GM04504 (cell line): ENCODE measurements at regions not wholly inside any gene's neighbourhood (a gene's known extent, or its start where the extent isn't known, plus 50 kb on each side); places are given as distances from the start of the nearest gene placed in this dataset.

ENCODE experiments used
- DNase-seq: peaks from one replicate; pipeline ENCODE4 v3.0.0-alpha.2; 2012; ENCODE audit warnings: low read depth

- DNase-seq, result peak; percentile 51
These were observed 100.4 kb upstream of the RND3 start for GRCh38 chr2:150587547-150588505.

DNA sequence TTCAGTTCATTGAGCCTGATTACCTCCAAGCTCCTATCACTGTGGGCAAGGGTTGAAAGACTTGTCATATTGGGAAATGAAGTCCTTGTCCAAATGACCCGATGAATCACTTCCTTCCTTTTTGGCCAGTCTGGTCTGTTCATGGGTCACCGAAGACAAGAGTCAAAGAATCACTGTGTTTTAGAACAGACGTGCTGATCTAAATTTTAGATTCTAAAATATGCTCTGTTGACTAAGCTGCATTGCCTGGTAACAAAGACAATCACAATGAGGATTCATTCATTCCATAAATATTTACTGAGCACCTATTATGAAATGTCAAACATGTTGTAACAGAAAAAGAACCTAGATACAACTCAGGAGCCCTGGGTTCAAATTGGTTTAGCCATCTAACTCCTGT, 99.4 kb upstream of the RND3 start:
- DNase-seq, result peak; percentile 69

DNA sequence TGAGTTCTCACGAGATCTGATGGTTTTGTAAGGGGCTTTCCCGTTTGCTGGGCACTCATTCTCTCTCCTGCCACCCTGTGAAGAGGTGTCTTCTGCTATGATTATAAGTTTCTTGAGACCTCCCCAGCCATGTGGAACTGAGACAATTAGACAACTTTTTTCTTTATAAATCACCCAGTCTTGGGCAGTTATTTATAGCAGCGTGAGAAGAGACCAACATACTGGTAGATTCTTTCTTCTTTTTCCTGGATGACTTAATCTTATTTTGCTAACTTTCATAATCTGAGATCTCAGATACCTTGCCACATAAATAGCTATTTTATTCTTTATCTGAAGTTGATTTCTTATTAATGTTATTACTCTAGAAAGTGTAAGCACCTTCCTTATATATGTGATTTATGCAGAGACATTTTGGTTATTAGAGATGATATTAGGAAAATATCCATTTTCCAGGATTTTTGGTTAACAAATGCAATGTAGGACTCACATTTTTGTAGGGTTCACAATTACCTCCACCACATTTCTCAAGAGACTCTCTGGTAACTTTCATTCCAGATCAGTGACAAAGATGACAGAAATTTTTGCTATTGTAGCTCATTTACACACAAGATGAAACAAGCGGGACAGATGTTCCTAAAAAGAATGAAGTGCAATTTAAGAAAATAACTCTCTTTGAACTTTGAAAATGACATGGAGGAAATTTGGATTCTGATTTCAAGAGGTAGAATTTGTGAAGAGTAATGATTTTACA, 97.9 kb upstream of the RND3 start:
- no peak for DNase-seq

GRCh38 chr2:150584081-150584480, 96.6 kb upstream of the RND3 start:
- no peak for DNase-seq

DNA sequence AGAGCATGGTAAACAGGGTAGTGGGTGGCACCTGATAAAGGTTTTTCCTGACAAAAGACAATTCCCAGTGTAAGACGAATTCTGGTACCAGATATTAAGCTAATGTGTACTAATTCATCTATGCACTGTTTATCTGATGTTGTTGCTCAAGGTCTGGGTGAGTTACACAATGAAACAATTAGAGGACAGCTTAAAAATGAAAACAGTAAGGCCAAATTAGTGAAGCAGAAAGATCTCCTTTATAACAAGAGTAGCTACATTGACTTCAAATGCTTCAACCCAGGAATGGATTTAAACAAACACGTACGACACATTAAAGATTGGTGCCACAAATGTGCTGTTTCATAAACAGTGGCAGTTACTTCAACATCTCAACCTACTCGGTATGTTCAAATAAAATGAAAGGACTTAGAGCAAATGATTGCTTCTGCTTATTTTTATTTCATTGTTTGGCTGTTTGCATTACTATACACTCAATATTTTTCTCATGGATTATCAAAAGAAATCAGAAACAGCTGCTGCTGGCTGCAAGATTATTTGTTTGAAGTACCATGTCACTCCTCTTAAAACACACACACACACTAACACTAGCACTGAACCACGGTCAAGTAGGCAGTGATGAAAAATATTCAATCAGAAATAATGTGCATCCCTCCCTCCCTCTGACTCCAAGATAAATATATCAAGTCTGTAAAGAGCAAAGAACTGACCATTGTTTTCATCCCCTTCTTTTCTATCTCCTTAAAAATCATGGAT, 94.4 kb upstream of the RND3 start:
- DNase-seq, result no peak

DNA sequence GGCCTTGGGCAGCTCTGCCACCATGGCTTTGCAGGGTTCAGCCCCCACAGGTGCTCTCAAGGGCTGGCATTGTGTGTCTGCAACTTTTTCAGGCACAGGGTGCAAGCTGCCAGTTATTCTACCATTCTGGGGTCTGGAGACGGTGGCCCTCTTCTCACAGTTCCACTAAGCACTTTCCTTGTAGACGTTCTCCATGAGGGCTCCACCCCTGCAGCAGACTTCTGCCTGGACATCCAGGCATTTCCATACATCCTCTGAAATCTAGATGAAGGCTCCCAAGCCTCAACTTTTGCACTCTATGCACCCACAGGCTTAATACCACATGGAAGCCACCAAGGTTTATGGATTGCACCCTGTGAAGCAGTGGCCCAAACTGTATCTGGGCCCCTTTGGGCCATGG, 91.0 kb upstream of the RND3 start:
- no peak for DNase-seq

GRCh38 chr2:150575861-150576260, 88.4 kb upstream of the RND3 start:
- DNase-seq, result no peak

DNA sequence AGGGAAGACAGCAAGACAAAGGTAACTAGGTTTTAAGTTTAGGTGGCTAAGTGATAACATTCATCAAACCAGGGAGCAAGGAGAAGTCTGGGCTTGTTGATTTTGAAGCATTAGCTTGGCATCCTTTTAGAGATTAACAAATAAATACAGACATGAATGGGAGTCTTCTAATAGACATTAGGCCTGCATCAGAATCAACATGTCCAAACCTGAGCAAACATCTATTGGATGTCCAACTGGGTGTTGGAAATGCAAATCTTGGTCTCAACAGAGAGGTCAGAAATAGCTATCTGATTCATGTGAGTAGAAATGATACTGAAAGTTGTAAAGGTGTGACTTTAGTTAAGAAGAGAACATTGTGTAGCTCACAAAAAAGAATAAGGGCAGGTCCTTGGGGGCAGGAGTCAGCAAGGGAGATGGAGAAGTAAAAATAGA, 85.5 kb upstream of the RND3 start:
- DNase-seq, result no peak

DNA sequence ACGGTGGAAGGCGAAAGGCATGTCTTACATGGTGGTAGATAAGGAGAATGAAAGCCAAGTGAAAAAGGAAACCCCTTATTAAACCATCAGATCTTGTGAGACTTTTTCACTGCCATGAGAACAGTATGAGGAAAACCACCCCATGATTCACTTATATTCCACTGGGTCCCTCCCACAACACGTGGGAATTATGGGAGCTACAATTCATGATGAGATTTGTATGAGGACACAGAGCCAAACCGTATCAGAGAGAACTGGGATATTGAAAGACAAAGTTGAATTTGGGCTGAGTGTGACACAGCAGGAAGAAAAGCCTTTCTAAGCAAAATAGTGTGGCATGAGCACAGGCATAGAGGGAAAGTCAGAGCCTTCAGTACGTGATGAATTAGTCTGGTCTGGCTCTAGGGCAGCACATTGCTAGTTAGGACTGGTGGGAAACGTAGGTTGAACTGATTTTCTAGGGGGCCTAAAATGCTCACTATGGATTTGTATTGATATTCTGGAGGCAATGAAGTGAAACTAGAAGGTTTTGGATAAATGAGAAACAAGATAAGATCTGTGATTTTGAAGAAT, 84.8 kb upstream of the RND3 start:
- no peak for DNase-seq

DNA sequence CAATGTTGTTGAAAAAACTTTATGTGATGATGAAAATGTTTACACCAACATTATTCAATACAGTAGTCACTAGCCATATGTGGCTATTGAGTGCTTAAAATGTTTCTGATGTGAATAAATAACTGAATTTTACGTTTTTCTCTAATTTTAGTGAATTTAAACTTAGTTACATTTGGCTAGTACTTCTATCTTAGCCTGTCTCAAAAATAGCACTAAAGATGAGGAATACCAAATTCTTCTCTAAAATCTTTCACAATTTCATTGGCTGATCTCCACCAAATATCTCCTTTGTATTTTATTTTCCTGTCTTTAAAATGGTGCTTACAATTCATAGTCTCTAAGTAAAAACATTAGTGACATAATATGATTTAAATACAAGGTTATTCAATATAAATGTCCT, 83.7 kb upstream of the RND3 start:
- DNase-seq, result no peak

GRCh38 chr2:150570712-150571111, 83.2 kb upstream of the RND3 start:
- DNase-seq, result peak; percentile 74

DNA sequence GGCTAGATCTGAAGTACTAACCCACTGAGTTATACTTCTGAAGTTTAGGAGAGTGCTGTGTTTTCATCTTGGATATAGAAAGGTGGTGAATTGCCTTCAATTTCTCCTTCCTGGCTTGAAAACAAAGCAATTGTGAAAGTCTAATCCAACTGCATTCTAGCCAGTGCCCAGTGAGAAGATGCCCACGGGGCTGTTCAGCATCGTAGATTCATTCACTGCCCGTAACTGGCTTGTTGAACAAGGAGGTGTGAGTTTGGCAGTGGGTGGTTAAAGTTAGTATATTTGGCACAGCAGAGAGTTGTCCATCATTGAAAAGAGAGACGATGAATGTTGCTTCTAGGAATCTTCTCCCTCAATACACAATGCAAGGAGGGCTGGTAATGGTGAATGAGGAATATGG, 82.3 kb upstream of the RND3 start:
- DNase-seq, result no peak

DNA sequence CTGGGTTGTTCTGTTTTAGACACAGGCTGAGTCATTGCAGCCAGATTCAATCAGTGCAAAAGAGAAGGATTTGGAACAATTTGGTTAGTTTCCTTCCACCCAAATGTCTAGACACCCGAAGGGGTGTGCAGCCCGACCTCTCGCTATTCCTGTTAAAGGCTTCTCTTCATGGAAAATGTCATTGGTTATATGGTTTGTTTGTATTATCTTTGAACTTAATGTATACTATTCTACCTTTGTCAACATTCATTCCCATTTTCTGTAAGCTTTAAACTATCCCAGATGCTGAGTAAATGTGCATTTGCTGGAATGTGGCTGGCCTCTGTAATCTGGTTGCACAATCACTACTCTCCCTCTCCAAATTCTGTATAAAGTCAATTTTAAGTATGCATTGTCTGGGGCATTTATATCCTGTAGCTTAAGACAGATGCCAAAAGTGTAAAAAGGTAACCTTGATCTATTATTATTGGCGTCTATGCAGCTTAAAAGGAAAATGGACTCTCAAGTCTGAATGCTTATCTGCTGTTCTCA, 80.4 kb upstream of the RND3 start:
- DNase-seq, result peak; percentile 29

DNA sequence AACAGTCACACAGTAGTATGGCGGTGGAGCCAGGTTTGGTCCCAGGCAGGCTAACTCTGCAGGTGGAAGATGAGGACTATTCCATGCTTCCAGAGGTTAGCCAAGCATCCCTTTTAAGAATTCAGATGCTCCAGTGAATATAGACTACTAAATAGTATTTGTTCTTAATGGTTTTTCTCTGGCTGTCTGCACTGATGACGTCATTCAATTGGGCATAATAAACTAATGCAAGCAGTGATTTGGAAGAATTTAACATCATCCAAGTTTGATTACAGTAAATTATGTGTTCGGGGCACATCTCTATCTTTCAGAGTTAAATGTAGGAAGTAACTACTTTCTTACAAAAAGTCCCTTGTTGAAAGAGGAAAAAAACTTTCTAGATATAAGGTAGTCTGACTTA, 78.8 kb upstream of the RND3 start:
- DNase-seq, result no peak

- DNase-seq, result no peak
These were observed 73.6 kb upstream of the RND3 start for GRCh38 chr2:150561076-150561475.

DNA sequence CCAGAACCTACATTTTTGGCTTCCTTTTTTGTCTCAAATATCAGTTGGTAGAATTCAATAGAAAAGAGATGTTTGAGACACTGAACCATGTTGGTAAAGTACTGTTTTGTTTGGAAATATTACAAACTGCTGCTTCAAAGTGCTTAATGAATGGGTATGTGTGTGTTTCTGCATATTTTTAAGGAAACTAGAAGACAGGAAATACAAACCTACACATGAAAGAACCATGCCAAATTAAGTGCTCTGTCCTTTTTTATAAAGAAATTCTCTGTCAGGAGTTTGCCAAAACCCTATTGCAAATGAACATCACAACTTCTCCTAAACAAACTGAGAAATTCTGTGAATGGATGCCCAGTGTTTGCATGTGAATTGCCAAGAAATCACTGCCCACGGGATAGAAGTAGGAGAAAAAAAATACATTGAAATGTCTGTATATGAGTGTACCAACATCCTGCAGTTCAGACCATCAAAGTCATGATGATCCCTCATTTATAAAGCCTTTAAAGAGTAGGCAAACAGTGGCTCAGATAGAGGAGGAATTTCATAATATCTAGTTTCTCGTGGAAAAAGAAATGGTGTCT, 69.6 kb upstream of the RND3 start:
- no peak for DNase-seq

GRCh38 chr2:150555611-150556356, 68.3 kb upstream of the RND3 start:
- DNase-seq, result no peak

- no peak for DNase-seq
These were observed 66.6 kb upstream of the RND3 start for GRCh38 chr2:150554046-150554445.

DNA sequence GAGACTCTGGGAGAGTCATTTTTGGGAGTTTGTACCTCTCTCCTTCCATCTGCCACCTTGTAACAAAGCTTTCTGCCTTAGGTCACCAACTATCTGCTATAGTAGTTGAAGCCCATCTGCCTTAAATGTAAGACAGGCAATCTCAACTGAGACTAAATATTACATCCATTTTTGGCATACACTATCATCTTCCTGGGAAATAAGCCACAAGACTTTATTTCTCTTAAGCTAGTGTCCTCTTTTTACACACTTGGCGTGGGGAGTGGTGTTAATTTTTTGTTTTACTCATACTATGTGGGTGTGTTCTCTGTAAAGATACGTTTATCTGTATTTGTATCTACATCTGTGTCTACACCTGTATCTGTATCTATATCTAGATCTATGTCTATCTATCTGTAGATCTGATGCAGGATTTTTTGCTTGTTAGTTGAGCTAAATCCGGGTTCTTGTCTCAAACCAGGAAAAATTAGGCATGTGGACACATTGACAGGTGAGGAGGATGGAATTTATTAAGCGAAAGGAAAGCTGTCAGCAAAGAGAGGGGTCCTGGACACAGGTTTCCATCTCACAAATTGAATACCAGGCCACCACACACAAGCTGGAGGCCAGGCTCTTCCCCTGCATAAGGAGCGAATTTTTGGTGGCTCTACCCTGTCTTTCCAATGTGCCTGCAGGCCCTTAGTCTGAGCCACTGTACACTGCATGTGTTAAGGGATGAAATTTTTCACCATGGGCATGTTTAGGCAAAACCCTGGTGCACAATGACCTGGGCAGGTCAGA, 64.8 kb upstream of the RND3 start:
- no peak for DNase-seq

DNA sequence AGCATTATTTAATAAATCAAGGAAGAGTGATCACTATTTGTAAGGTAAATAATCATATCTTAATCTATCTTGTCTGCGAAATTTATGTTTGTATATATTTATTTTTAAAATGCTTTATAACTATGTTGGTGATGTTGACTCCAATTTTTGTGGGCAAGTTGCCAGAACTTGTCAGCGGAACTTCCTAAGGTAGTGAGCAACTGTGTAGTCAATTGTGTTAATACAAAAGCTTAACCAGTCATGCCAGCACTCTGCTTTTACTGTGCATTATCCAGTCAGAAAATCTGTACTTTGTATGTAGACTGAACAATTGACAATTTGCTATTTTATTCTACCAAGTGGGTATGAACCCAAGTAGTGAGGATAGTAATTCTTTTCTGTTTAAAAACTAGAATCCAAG, 61.9 kb upstream of the RND3 start:
- DNase-seq, result no peak
